Endothelial cell of umbilical vein (primary cell): ENCODE measurements at regions not wholly inside any gene's neighbourhood (a gene's known extent, or its start where the extent isn't known, plus 50 kb on each side); places are given as distances from the start of the nearest gene placed in this dataset.

Experiments
- BruUV-seq: library from RNA; stranded (reverse); fragments of 400-500 nt; replicated peaks from 2 replicates; lab custom pipeline; 2021; lab: Mats Ljungman, UMichigan
- CTCF ChIA-PET: fragments of 300-600, 350-600 bp; sonication (Branson Sonifier 250); formaldehyde crosslinking; loops from one replicate; lab custom pipeline; 2021; ENCODE audit warnings: antibody characterized with exemption, inconsistent platforms; lab: Charles Lee
- POLR2A ChIA-PET: fragments of 300-600, 350-600 bp; sonication (Branson Sonifier 250); formaldehyde crosslinking; loops from one replicate; lab custom pipeline; 2021; ENCODE audit warnings: antibody characterized with exemption, inconsistent platforms; lab: Charles Lee
- DNase-seq: peaks from one replicate; pipeline ENCODE4 v3.0.0-alpha.2; 2011; ENCODE audit warnings: low read depth, low spot score
- FAIRE-seq: peaks from 2 replicates; lab custom pipeline; 2011; peaks lifted over from hg19 to GRCh38; lab: Jason Lieb, UNC
- H2AFZ ChIP-seq: 2 replicates; pipeline ENCODE4 v1.6.0; 2012; ENCODE audit warnings: low read depth, low read length, control low read depth, inconsistent platforms
- H3K27ac ChIP-seq: 2 replicates; pipeline ENCODE4 v1.5.1; 2011; ENCODE audit warnings: low read depth, mild to moderate bottlenecking, control low read depth, low read length, moderate library complexity; ENCODE audit not compliant: insufficient read depth
- H3K27me3 ChIP-seq, 2 experiments: 2 replicates each; pipeline versions ENCODE4 v1.6.0 to v1.6.1; 2011; ENCODE audit warnings: low read length in 2 of 2, mixed read lengths in 1 of 2; ENCODE audit not compliant: control insufficient read depth in 2 of 2, insufficient read depth in 2 of 2
- H3K36me3 ChIP-seq, 2 experiments: 2 replicates in 1 of 2; 3 replicates in 1 of 2; pipeline ENCODE4 v1.5.1; 2011; ENCODE audit warnings: low read length in 2 of 2, mild to moderate bottlenecking in 1 of 2, moderate library complexity in 1 of 2; ENCODE audit not compliant: control insufficient read depth in 2 of 2, insufficient read depth in 2 of 2; ENCODE audit errors: extremely low read depth in 1 of 2
- H3K4me1 ChIP-seq: 3 replicates; pipeline ENCODE4 v1.5.1; 2011; ENCODE audit warnings: mild to moderate bottlenecking, low read length; ENCODE audit not compliant: control insufficient read depth, insufficient read depth; ENCODE audit errors: extremely low read depth
- H3K4me2 ChIP-seq: 2 replicates; pipeline ENCODE4 v1.6.1; 2011; ENCODE audit warnings: low read length, control low read depth, mixed read lengths; ENCODE audit not compliant: insufficient read depth
- H3K4me3 ChIP-seq, 3 experiments: fragments of 200-600 bp in 1 of 3; sonication (generic), shearing (Covaris generic) in 1 of 3; replicated peaks in 1 of 3; 2 replicates each; pipeline ENCODE4 v1.5.1; 2011 to 2016; ENCODE audit warnings: control low read depth in 3 of 3, low read length in 3 of 3, mild to moderate bottlenecking in 2 of 3, inconsistent platforms in 1 of 3, low read depth in 1 of 3, moderate library complexity in 1 of 3; ENCODE audit not compliant: insufficient read depth in 1 of 3
- H3K79me2 ChIP-seq: 2 replicates; pipeline ENCODE4 v1.6.0; 2012; ENCODE audit warnings: low read length, inconsistent platforms; ENCODE audit not compliant: control insufficient read depth, insufficient read depth
- H3K9ac ChIP-seq: replicated peaks from 2 replicates; pipeline ENCODE3; 2011; ENCODE audit warnings: low read length, control low read depth; ENCODE audit not compliant: insufficient read depth; ENCODE audit errors: extremely low read depth
- H3K9me1 ChIP-seq: replicated peaks from 3 replicates; pipeline ENCODE4 v1.6.0; 2011; ENCODE audit warnings: mild to moderate bottlenecking, low read length; ENCODE audit not compliant: control insufficient read depth, insufficient read depth; ENCODE audit errors: extremely low read depth
- H3K9me3 ChIP-seq: replicated peaks from 2 replicates; pipeline ENCODE4 v1.5.1; 2012; ENCODE audit warnings: low read length, inconsistent platforms; ENCODE audit not compliant: control insufficient read depth, insufficient read depth
- H4K20me1 ChIP-seq: replicated peaks from 2 replicates; pipeline ENCODE3; 2011; ENCODE audit warnings: mild to moderate bottlenecking, low read length; ENCODE audit not compliant: control insufficient read depth, insufficient read depth; ENCODE audit errors: extremely low read depth
- EZH2 ChIP-seq: IDR thresholded peaks from 2 replicates; pipeline ENCODE4 v1.6.1; 2012; ENCODE audit warnings: borderline replicate concordance, low read depth, mild to moderate bottlenecking, moderate library complexity, low read length, inconsistent platforms; ENCODE audit not compliant: severe bottlenecking
- GATA2 ChIP-seq: IDR thresholded peaks from 2 replicates; pipeline ENCODE4 v1.7.0; 2011; ENCODE audit warnings: low read depth, mild to moderate bottlenecking, moderate library complexity, mixed read lengths, low read length; ENCODE audit not compliant: insufficient read length, insufficient read depth
- MAX ChIP-seq: IDR thresholded peaks from 2 replicates; pipeline ENCODE4 v1.6.1; 2011; ENCODE audit not compliant: insufficient read depth, insufficient read length
- POLR2A ChIP-seq: IDR thresholded peaks from 2 replicates; pipeline ENCODE4 v1.6.1; 2012; ENCODE audit warnings: low read depth, mild to moderate bottlenecking, control low read depth, low read length
- POLR2AphosphoS5 ChIP-seq: IDR thresholded peaks from 2 replicates; pipeline ENCODE4 v1.6.1; 2012; ENCODE audit warnings: low read depth, mild to moderate bottlenecking, control low read depth, low read length, moderate library complexity; ENCODE audit not compliant: insufficient read depth
- dilution Hi-C: fragments of 300-500 bp; cut with MboI; formaldehyde crosslinking; loops from one replicate; pipeline ENCODE4 v1.15.0; 2019; ENCODE audit warnings: low sequenced_read_pairs; ENCODE audit not compliant: extremely low pct_ligation_motif_present
- intact Hi-C: fragments of 100-400 bp; cut with micrococcal nuclease; formaldehyde crosslinking; loops from one replicate; pipeline ENCODE4 v1.10.0; 2022

DNA sequence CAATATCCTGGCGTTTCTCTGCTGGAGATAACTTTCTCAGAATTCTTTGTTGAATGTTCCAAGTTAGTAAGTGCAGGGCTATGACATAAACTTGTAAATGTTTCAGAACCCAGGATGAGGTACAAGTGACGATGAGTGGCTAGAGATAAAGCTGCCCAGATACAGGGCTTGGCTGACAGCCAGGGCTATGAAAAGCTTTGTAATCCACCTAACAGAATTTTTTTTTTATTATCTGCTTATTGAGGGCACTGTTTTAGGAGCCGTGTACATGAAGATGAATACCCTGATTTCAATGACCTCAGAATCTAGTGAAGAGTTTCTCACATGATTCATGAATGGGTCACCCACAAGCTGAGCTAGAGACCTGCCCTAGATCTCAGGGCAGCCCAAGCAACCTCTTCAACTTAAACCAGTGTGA is 431.4 kb downstream of the DIPK2A start:
- Histone ChIP-seq H2AFZ (no peak overlapping the region), H3K36me3 (no peaks in the 10 kb centered on the region), H3K4me1 (no peaks in the 10 kb centered on the region), H3K27me3 (no peaks in the 10 kb centered on the region), H3K9me1 (no peaks in the 10 kb centered on the region), H3K9ac (no peak overlapping the region), H3K9me3 (no peaks in the 10 kb centered on the region), H3K27ac (no peak overlapping the region), H3K4me2 (no peak overlapping the region), H3K79me2 (no peaks in the 10 kb centered on the region), H4K20me1 (no peaks in the 10 kb centered on the region), H3K4me3 (no peak overlapping the region)
- no peak for TF ChIP-seq POLR2A
- no peak for TF ChIP-seq POLR2AphosphoS5
- TF ChIP-seq GATA2: no peak
- no peak for TF ChIP-seq MAX
- ChIA-PET POLR2A (no interaction called here), CTCF (no interaction called here)
- DNase-seq (no peak), FAIRE-seq (no peak)
- no TSS peak for BruUV-seq
- intact Hi-C loops (no loop called here), dilution Hi-C loops (no loop called here)

GRCh38 chr3:144407335-144407734 is 435.7 kb downstream of the DIPK2A start:
- H3K9me3 ChIP-seq: no peaks in the 10 kb centered on the region
- H3K4me3 ChIP-seq: no peak overlapping the region
- ChIA-PET CTCF (interaction anchor here (0.9 kb wide), 2 partner anchors 11 to 61 kb away, joined by 3 to 5 read pairs; no protein-coding TSS in a partner anchor), POLR2A (no interaction called here)
- intact Hi-C loops: no loop called here
- no peak overlapping the region for H3K9ac ChIP-seq
- no peaks in the 10 kb centered on the region for H3K9me1 ChIP-seq
- no peak overlapping the region for H3K27ac ChIP-seq
- no peaks in the 10 kb centered on the region for H3K36me3 ChIP-seq
- FAIRE-seq: no peak
- H4K20me1 ChIP-seq: no peaks in the 10 kb centered on the region
- TF ChIP-seq EZH2: no peak
- no peak for TF ChIP-seq GATA2
- H3K79me2 ChIP-seq: no peaks in the 10 kb centered on the region
- BruUV-seq: no TSS peak
- dilution Hi-C loops: no loop called here
- H3K4me1 ChIP-seq: no peaks in the 10 kb centered on the region
- H2AFZ ChIP-seq: no peak overlapping the region
- no peak for DNase-seq
- H3K4me2 ChIP-seq: no peak overlapping the region
- H3K27me3 ChIP-seq: no peaks in the 10 kb centered on the region
